A549 (cell line): ENCODE measurements at regions not wholly inside any gene's neighbourhood (a gene's known extent, or its start where the extent isn't known, plus 50 kb on each side); places are given as distances from the start of the nearest gene placed in this dataset.

Source experiments
- CEBPB ChIP-seq, 2 experiments: fragments of >200 bp in 1 of 2; sonication (Bioruptor Twin) in 1 of 2; formaldehyde crosslinking in 1 of 2; IDR thresholded peaks; 2 replicates each; pipeline ENCODE4 v1.6.1; 2012 to 2016
- GATA3 ChIP-seq: IDR thresholded peaks from 2 replicates; pipeline ENCODE4 v1.6.1; 2012; ENCODE audit warnings: borderline replicate concordance
- HDAC2 ChIP-seq: fragments of 200-600 bp; sonication (generic); IDR thresholded peaks from 2 replicates; pipeline ENCODE4 v1.6.1; 2016
- JUNB ChIP-seq: fragments of >200 bp; sonication (Bioruptor Twin); formaldehyde crosslinking; IDR thresholded peaks from 2 replicates; pipeline ENCODE4 v1.6.1; 2016
- NR3C1 ChIP-seq: fragments of >200 bp; sonication (Bioruptor Twin); formaldehyde crosslinking; IDR thresholded peaks from 3 replicates; pipeline ENCODE4 v1.6.1; 2017
- POLR2A ChIP-seq: IDR thresholded peaks from 2 replicates; pipeline ENCODE4 v1.6.1; 2012; ENCODE audit warnings: mild to moderate bottlenecking, low read length
- RAD21 ChIP-seq, 2 experiments: fragments of >200 bp in 1 of 2; sonication (Bioruptor Twin) in 1 of 2; formaldehyde crosslinking in 1 of 2; IDR thresholded peaks in 1 of 2; conservative IDR thresholded peaks in 1 of 2; 2 replicates in 1 of 2; 3 replicates in 1 of 2; pipeline ENCODE4 v1.6.1; 2012 to 2018; ENCODE audit warnings: inconsistent platforms in 1 of 2
- RARB ChIP-seq: fragments of 250-450 bp; sonication (Bioruptor Pico); IDR thresholded peaks from 2 replicates; pipeline ENCODE4 v1.8.0; 2021; ENCODE audit warnings: mild to moderate bottlenecking, moderate library complexity
- RFX5 ChIP-seq: fragments of 450-650 bp; IDR thresholded peaks from 2 replicates; pipeline ENCODE4 v1.7.1; 2014; ENCODE audit warnings: antibody characterized with exemption, mild to moderate bottlenecking, moderate library complexity
- SMC3 ChIP-seq: fragments of >200 bp; sonication (Bioruptor Twin); formaldehyde crosslinking; IDR thresholded peaks from 3 replicates; pipeline ENCODE4 v1.6.1; 2018; ENCODE audit warnings: inconsistent platforms
- TF ChIP-seq, protein P1 (sequence below): fragments of >200 bp; sonication (Bioruptor Twin); formaldehyde crosslinking; IDR thresholded peaks from 3 replicates; pipeline ENCODE4 v1.5.1; 2016
- TF ChIP-seq, protein P2 (sequence below): IDR thresholded peaks from 2 replicates; pipeline ENCODE4 v1.6.1; 2012
- TF ChIP-seq, protein P3 (sequence below): IDR thresholded peaks from 2 replicates; pipeline ENCODE4 v1.6.1; 2012

DNA sequence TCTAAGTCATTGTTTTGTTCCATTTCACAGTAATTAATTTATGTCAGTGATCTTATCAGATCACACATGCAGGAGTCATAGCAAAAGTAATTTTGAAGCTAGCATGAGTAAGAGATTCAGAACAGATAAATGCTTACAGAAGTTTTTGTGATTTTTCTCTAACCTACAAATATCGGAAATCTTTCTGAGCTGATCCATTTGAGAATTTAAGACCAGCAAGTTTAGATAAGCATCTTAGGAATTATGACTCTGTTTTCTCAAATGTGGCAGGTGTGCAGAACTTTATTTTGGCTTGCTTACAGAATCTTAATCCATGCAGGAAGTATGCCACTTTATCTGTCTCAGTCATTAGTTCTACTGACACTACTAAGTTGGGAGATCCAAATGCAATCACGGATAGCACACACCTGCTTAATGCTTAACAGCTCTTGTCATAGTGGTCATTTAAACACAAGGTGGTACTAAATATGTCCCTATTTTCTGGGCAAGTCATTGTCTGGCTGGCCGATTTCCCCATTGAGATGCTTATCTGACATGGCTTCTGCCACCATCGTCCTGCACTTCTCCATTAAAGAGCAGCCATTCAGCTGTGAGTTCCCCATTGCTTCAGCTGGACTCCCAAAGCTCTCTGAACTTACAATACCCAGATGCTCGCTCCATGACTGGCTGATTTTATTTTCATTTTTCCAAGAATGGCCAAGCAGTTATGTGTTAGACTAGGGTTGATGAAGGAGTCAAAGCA is 305.4 kb upstream of the NUDT12 start:
- TF ChIP-seq GATA3 (no peak), CEBPB (IDR thresholded peaks at IDR 0.05) (no peak), HDAC2 (no peak), RAD21 (conservative IDR thresholded peaks at IDR 0.05 in 1 of 2, IDR thresholded peaks at IDR 0.05 in 1 of 2) (no peak), RARB (CRISPR knock-in tag) (no peak), POLR2A (no peak), SMC3 (no peak), RFX5 (no peak), JUNB (no peak), NR3C1 (no peak)
- TF ChIP-seq, protein P1, sequence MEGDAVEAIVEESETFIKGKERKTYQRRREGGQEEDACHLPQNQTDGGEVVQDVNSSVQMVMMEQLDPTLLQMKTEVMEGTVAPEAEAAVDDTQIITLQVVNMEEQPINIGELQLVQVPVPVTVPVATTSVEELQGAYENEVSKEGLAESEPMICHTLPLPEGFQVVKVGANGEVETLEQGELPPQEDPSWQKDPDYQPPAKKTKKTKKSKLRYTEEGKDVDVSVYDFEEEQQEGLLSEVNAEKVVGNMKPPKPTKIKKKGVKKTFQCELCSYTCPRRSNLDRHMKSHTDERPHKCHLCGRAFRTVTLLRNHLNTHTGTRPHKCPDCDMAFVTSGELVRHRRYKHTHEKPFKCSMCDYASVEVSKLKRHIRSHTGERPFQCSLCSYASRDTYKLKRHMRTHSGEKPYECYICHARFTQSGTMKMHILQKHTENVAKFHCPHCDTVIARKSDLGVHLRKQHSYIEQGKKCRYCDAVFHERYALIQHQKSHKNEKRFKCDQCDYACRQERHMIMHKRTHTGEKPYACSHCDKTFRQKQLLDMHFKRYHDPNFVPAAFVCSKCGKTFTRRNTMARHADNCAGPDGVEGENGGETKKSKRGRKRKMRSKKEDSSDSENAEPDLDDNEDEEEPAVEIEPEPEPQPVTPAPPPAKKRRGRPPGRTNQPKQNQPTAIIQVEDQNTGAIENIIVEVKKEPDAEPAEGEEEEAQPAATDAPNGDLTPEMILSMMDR = no peak
- TF ChIP-seq, protein P2, sequence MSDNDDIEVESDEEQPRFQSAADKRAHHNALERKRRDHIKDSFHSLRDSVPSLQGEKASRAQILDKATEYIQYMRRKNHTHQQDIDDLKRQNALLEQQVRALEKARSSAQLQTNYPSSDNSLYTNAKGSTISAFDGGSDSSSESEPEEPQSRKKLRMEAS = no peak
- TF ChIP-seq, protein P3, sequence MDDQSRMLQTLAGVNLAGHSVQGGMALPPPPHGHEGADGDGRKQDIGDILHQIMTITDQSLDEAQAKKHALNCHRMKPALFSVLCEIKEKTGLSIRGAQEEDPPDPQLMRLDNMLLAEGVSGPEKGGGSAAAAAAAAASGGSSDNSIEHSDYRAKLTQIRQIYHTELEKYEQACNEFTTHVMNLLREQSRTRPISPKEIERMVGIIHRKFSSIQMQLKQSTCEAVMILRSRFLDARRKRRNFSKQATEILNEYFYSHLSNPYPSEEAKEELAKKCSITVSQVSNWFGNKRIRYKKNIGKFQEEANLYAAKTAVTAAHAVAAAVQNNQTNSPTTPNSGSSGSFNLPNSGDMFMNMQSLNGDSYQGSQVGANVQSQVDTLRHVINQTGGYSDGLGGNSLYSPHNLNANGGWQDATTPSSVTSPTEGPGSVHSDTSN = no peak
